OCI-LY3 (cell line): ENCODE measurements at regions not wholly inside any gene's neighbourhood (a gene's known extent, or its start where the extent isn't known, plus 50 kb on each side); places are given as distances from the start of the nearest gene placed in this dataset.
"Not testable (repeated sequence)": the region's sequence is repeated elsewhere in the genome, so short reads cannot be mapped to it uniquely, and the experiment has no call there.

Experiments used
- CTCF ChIP-seq: fragments of 200-600, 300-600 bp; sonication (generic); IDR thresholded peaks from 2 replicates; pipeline ENCODE4 v1.5.1; 2014; ENCODE audit warnings: antibody characterized with exemption, low read length, low read depth
- EZH2phosphoT487 ChIP-seq: fragments of 200-600 bp; shearing (Covaris generic); IDR thresholded peaks from 2 replicates; pipeline ENCODE4 v1.6.1; 2018; ENCODE audit warnings: antibody characterized with exemption, mixed run types, low read depth

DNA sequence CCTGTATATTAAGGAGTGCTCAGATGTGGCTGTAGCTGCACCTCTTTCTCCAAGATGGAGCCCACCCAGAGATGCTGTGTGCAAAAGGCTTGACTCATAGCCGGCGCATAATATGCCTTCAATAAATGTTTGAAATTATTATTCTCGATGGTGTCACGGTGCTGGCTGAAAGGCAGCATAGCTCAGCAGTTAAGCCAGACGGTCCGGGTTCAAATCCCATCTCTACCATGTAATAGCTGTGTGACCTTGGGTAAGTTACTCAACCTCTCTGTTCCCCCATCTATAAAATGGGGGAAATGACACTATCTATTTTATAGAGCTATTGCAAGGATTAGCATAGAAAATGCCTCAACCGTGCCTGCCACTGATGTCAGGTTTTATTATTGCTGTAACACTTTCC, 164.2 kb downstream of the GOSR1 start:
- TF ChIP-seq CTCF, EZH2phosphoT487: not testable (repeated sequence)
